HepG2 (cell line): ENCODE measurements at regions not wholly inside any gene's neighbourhood (a gene's known extent, or its start where the extent isn't known, plus 50 kb on each side); places are given as distances from the start of the nearest gene placed in this dataset.

Experiments
- ATAC-seq: fragments of 200-7000 bp; cut with Tn5 transposase; 3 replicates; pipeline ENCODE4 v1.9.1; 2020; ENCODE audit warnings: mild to moderate bottlenecking, moderate library complexity
- BruUV-seq: library from RNA; stranded (reverse); fragments of 400-500 nt; replicated peaks from 2 replicates; lab custom pipeline; 2021; lab: Mats Ljungman, UMichigan
- CTCF ChIA-PET: fragments of 300-600 bp; formaldehyde crosslinking; extraction: SDS; loops from one replicate; lab custom pipeline; 2021; ENCODE audit warnings: low total read pairs, inconsistent platforms, low intra/inter-chr PET ratio; lab: Yijun Ruan, JAX
- POLR2A ChIA-PET: fragments of 350-600 bp; sonication (Branson Sonifier 250); formaldehyde crosslinking; loops from one replicate; lab custom pipeline; 2020; ENCODE audit warnings: antibody characterized with exemption, inconsistent platforms; lab: Yijun Ruan, JAX
- DNase-seq: peaks from one replicate; pipeline ENCODE4 v3.0.0-alpha.2; 2015; ENCODE audit warnings: low spot score
- FAIRE-seq: peaks from 3 replicates; lab custom pipeline; 2011; peaks lifted over from hg19 to GRCh38; lab: Jason Lieb, UNC
- H2AFZ ChIP-seq: one replicate; pipeline ENCODE4 v1.6.1; 2011; ENCODE audit warnings: low read length, inconsistent platforms
- H3K27ac ChIP-seq: fragments of 300-600 bp; 3 replicates; pipeline ENCODE4 v1.8.0; 2011; ENCODE audit warnings: mixed run types, mild to moderate bottlenecking, mixed read lengths, low read length, inconsistent platforms; ENCODE audit not compliant: insufficient read depth; ENCODE audit errors: extremely low read length
- H3K27me3 ChIP-seq, 2 experiments: fragments of 200-600 bp in 1 of 2; 2 replicates in 1 of 2; 3 replicates in 1 of 2; pipeline versions ENCODE4 v1.6.0 to v1.8.0; 2011; ENCODE audit warnings: low read length in 2 of 2, mild to moderate bottlenecking in 2 of 2, moderate library complexity in 2 of 2, inconsistent platforms in 1 of 2; ENCODE audit not compliant: insufficient read depth in 2 of 2, control insufficient read depth in 1 of 2
- H3K36me3 ChIP-seq, 2 experiments: fragments of 200-600 bp in 1 of 2; replicated peaks in 1 of 2; 2 replicates in 1 of 2; 3 replicates in 1 of 2; pipeline versions ENCODE4 v1.5.1 to v1.8.0; 2011; ENCODE audit warnings: low read length in 2 of 2, inconsistent platforms in 1 of 2; ENCODE audit not compliant: insufficient read depth in 2 of 2, control insufficient read depth in 1 of 2
- H3K4me1 ChIP-seq: 2 replicates; pipeline ENCODE4 v1.5.1; 2012; ENCODE audit warnings: low read length, inconsistent platforms; ENCODE audit not compliant: insufficient read depth
- H3K4me2 ChIP-seq: 2 replicates; pipeline ENCODE4 v1.6.0; 2011; ENCODE audit warnings: low read depth, low read length, inconsistent platforms
- H3K4me3 ChIP-seq, 3 experiments: fragments of 200-600 bp in 1 of 3; sonication (generic), shearing (Covaris generic) in 1 of 3; replicated peaks in 1 of 3; 2 replicates each; pipeline ENCODE4 v1.5.1; 2011 to 2016; ENCODE audit warnings: low read length in 3 of 3, inconsistent platforms in 2 of 3, low read depth in 2 of 3, mild to moderate bottlenecking in 2 of 3, control low read depth in 1 of 3, mixed read lengths in 1 of 3; ENCODE audit not compliant: insufficient read depth in 1 of 3
- H3K79me2 ChIP-seq: one replicate; pipeline ENCODE4 v1.6.1; 2011; ENCODE audit warnings: low read length, inconsistent platforms; ENCODE audit not compliant: insufficient read depth
- H3K9ac ChIP-seq: 2 replicates; pipeline ENCODE4 v1.6.0; 2011; ENCODE audit warnings: mild to moderate bottlenecking, low read depth, low read length, inconsistent platforms; ENCODE audit not compliant: insufficient read depth
- H3K9me3 ChIP-seq: 2 replicates; pipeline ENCODE4 v1.5.1; 2012; ENCODE audit warnings: mild to moderate bottlenecking, low read length
- H4K20me1 ChIP-seq: 2 replicates; pipeline ENCODE4 v1.6.0; 2011; ENCODE audit warnings: inconsistent platforms, mild to moderate bottlenecking, low read length, moderate library complexity; ENCODE audit not compliant: insufficient read depth
- CHCHD3 ChIP-seq: sonication (generic); formaldehyde crosslinking; IDR thresholded peaks from 2 replicates; pipeline ENCODE4 v1.8.0; 2022; ENCODE audit warnings: mild to moderate bottlenecking, missing genetic modification reagents, moderate library complexity
- NCOA5 ChIP-seq: sonication (generic); formaldehyde crosslinking; IDR thresholded peaks from 2 replicates; pipeline ENCODE4 v1.4.0; 2020; ENCODE audit warnings: missing genetic modification reagents
- RFX3 ChIP-seq: IDR thresholded peaks from 2 replicates; pipeline ENCODE4 v1.6.1; 2016; ENCODE audit warnings: missing biosample characterization, missing genetic modification reagents
- SALL2 ChIP-seq: sonication (generic); formaldehyde crosslinking; IDR thresholded peaks from 2 replicates; pipeline ENCODE4 v1.8.1; 2023; ENCODE audit warnings: mild to moderate bottlenecking, missing genetic modification reagents, inconsistent platforms
- ZFP36L2 ChIP-seq: sonication (generic); formaldehyde crosslinking; IDR thresholded peaks from 2 replicates; pipeline ENCODE4 v1.4.0; 2020; ENCODE audit warnings: missing genetic modification reagents
- ZFP62 ChIP-seq: sonication (generic); formaldehyde crosslinking; IDR thresholded peaks from 2 replicates; pipeline ENCODE4 v1.4.0; 2020; ENCODE audit warnings: missing genetic modification reagents
- ZKSCAN8 ChIP-seq: IDR thresholded peaks from 2 replicates; pipeline ENCODE4 v1.6.1; 2016; ENCODE audit warnings: borderline replicate concordance, missing genetic modification reagents, missing compliant biosample characterization
- ZNF557 ChIP-seq: sonication (generic); formaldehyde crosslinking; IDR thresholded peaks from 2 replicates; pipeline ENCODE4 v1.4.0; 2020; ENCODE audit warnings: missing genetic modification reagents
- in situ Hi-C: cut with HindIII; loops from 2 replicates; pipeline ENCODE4 v1.10.0; 2017; ENCODE audit warnings: low pct_unique_long_range_greater_than_20kb; ENCODE audit not compliant: extremely low pct_ligation_motif_present
- intact Hi-C: fragments of 100-400 bp; cut with micrococcal nuclease; formaldehyde crosslinking; loops from one replicate; pipeline ENCODE4 v1.10.0; 2022; ENCODE audit not compliant: unreplicated experiment
- TF ChIP-seq, protein P1 (sequence below): sonication (generic); formaldehyde crosslinking; conservative IDR thresholded peaks from 2 replicates; pipeline ENCODE4 v1.4.0; 2020; ENCODE audit warnings: mild to moderate bottlenecking, missing genetic modification reagents, moderate library complexity
- TF ChIP-seq, protein P2 (sequence below): sonication (generic); formaldehyde crosslinking; IDR thresholded peaks from 2 replicates; pipeline ENCODE4 v1.4.0; 2020; ENCODE audit warnings: missing genetic modification reagents
- TF ChIP-seq, protein P3 (sequence below): sonication (generic); formaldehyde crosslinking; IDR thresholded peaks from 2 replicates; pipeline ENCODE4 v1.9.0; 2021; ENCODE audit warnings: missing genetic modification reagents, mild to moderate bottlenecking, borderline replicate concordance

DNA sequence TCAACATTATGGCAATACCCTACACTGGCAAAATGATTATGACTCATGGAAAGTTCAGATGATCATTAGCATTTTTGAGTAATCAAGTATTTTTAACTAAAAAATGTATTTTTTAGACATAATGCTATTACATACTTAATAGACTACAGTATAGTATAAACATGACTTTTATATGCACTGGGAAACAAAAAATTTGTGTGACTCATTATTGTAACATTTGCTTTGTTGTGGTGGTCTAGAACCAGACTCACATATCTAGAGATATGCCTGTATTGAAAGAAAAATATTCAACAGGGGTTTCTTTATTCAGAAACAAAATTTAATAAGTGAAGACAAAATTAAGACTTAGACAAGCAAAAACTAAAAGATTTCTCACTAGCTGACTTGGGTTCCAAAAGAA lies 385.3 kb upstream of the RIOK2 start:
- Histone ChIP-seq H3K9ac (no peak overlapping the region), H3K4me3 (no peak overlapping the region), H3K4me2 (no peak overlapping the region), H2AFZ (no peak overlapping the region), H3K36me3 (no peaks in the 10 kb centered on the region), H3K27me3 (no peaks in the 10 kb centered on the region), H3K9me3 (peaks cover 55% of the 10 kb centered on the region), H3K27ac (no peak overlapping the region), H3K79me2 (no peaks in the 10 kb centered on the region), H3K4me1 (no peaks in the 10 kb centered on the region), H4K20me1 (no peaks in the 10 kb centered on the region)
- intact Hi-C loops (no loop called here), in situ Hi-C loops (no loop called here)
- BruUV-seq = no TSS peak
- no peak for TF ChIP-seq RFX3 (CRISPR knock-in tag)
- TF ChIP-seq, protein P1, sequence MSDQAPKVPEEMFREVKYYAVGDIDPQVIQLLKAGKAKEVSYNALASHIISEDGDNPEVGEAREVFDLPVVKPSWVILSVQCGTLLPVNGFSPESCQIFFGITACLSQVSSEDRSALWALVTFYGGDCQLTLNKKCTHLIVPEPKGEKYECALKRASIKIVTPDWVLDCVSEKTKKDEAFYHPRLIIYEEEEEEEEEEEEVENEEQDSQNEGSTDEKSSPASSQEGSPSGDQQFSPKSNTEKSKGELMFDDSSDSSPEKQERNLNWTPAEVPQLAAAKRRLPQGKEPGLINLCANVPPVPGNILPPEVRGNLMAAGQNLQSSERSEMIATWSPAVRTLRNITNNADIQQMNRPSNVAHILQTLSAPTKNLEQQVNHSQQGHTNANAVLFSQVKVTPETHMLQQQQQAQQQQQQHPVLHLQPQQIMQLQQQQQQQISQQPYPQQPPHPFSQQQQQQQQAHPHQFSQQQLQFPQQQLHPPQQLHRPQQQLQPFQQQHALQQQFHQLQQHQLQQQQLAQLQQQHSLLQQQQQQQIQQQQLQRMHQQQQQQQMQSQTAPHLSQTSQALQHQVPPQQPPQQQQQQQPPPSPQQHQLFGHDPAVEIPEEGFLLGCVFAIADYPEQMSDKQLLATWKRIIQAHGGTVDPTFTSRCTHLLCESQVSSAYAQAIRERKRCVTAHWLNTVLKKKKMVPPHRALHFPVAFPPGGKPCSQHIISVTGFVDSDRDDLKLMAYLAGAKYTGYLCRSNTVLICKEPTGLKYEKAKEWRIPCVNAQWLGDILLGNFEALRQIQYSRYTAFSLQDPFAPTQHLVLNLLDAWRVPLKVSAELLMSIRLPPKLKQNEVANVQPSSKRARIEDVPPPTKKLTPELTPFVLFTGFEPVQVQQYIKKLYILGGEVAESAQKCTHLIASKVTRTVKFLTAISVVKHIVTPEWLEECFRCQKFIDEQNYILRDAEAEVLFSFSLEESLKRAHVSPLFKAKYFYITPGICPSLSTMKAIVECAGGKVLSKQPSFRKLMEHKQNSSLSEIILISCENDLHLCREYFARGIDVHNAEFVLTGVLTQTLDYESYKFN (CRISPR knock-in tag) = no peak
- TF ChIP-seq ZFP36L2 (CRISPR knock-in tag) = no peak
- no peak for TF ChIP-seq ZKSCAN8 (CRISPR knock-in tag)
- TF ChIP-seq, protein P2, sequence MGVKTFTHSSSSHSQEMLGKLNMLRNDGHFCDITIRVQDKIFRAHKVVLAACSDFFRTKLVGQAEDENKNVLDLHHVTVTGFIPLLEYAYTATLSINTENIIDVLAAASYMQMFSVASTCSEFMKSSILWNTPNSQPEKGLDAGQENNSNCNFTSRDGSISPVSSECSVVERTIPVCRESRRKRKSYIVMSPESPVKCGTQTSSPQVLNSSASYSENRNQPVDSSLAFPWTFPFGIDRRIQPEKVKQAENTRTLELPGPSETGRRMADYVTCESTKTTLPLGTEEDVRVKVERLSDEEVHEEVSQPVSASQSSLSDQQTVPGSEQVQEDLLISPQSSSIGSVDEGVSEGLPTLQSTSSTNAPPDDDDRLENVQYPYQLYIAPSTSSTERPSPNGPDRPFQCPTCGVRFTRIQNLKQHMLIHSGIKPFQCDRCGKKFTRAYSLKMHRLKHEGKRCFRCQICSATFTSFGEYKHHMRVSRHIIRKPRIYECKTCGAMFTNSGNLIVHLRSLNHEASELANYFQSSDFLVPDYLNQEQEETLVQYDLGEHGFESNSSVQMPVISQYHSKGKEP = no peak
- no peak for TF ChIP-seq ZFP62 (CRISPR knock-in tag)
- TF ChIP-seq NCOA5 (CRISPR knock-in tag) = no peak
- TF ChIP-seq, protein P3, sequence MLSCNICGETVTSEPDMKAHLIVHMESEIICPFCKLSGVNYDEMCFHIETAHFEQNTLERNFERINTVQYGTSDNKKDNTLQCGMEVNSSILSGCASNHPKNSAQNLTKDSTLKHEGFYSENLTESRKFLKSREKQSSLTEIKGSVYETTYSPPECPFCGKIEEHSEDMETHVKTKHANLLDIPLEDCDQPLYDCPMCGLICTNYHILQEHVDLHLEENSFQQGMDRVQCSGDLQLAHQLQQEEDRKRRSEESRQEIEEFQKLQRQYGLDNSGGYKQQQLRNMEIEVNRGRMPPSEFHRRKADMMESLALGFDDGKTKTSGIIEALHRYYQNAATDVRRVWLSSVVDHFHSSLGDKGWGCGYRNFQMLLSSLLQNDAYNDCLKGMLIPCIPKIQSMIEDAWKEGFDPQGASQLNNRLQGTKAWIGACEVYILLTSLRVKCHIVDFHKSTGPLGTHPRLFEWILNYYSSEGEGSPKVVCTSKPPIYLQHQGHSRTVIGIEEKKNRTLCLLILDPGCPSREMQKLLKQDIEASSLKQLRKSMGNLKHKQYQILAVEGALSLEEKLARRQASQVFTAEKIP (CRISPR knock-in tag) = no peak
- no peak for TF ChIP-seq ZNF557 (CRISPR knock-in tag)
- no peak for TF ChIP-seq SALL2 (CRISPR knock-in tag)
- no peak for TF ChIP-seq CHCHD3 (CRISPR knock-in tag)
- FAIRE-seq = no peak
- no peak for ATAC-seq
- ChIA-PET POLR2A (no interaction called here), CTCF (no interaction called here)
- no peak for DNase-seq
